Liver (tissue), 8 donors: ENCODE measurements at regions not wholly inside any gene's neighbourhood (a gene's known extent, or its start where the extent isn't known, plus 50 kb on each side); places are given as distances from the start of the nearest gene placed in this dataset.
"Not testable (repeated sequence)": the region's sequence is repeated elsewhere in the genome, so short reads cannot be mapped to it uniquely, and the experiment has no call there.

Source experiments
- DNase-seq: peaks from one replicate; pipeline ENCODE4 v3.0.0-alpha.2; 2017; ENCODE audit warnings: low spot score
- H3K27ac ChIP-seq, 2 donors: one replicate each; pipeline ENCODE4 v1.7.0; 2013; ENCODE audit warnings: inconsistent platforms in 2 of 2, low read length in 2 of 2, control low read depth in 1 of 2, low read depth in 1 of 2, mild to moderate bottlenecking in 1 of 2
- H3K27me3 ChIP-seq, 4 donors: one replicate each; pipeline versions ENCODE4 v1.6.1 to v1.7.0; 2013; ENCODE audit warnings: low read length in 3 of 4, inconsistent platforms in 1 of 4, mild to moderate bottlenecking in 1 of 4, moderate library complexity in 1 of 4; ENCODE audit not compliant: control insufficient read depth in 4 of 4, insufficient read depth in 4 of 4
- H3K36me3 ChIP-seq, 4 donors: one replicate each; pipeline versions ENCODE4 v1.6.1 to v1.7.0; 2013; ENCODE audit warnings: low read length in 3 of 4, mild to moderate bottlenecking in 3 of 4, low read depth in 1 of 4, moderate library complexity in 1 of 4; ENCODE audit not compliant: control insufficient read depth in 4 of 4, insufficient read depth in 3 of 4
- H3K4me1 ChIP-seq, 4 donors: one replicate each; pipeline versions ENCODE4 v1.6.1 to v1.7.0; 2013; ENCODE audit warnings: low read length in 3 of 4, mild to moderate bottlenecking in 3 of 4, moderate library complexity in 1 of 4; ENCODE audit not compliant: control insufficient read depth in 4 of 4, insufficient read depth in 4 of 4
- H3K4me3 ChIP-seq, 3 donors: one replicate each; pipeline versions ENCODE4 v1.6.1 to v1.7.0; 2013; ENCODE audit warnings: low read length in 3 of 3, control low read depth in 1 of 3, low read depth in 1 of 3, mild to moderate bottlenecking in 1 of 3
- H3K9ac ChIP-seq, 2 donors: one replicate each; pipeline ENCODE4 v1.7.0; 2013; ENCODE audit warnings: low read length in 2 of 2, mild to moderate bottlenecking in 2 of 2, moderate library complexity in 2 of 2, control low read depth in 1 of 2, low read depth in 1 of 2
- H3K9me3 ChIP-seq, 4 donors: one replicate each; pipeline versions ENCODE4 v1.6.1 to v1.7.0; 2013; ENCODE audit warnings: low read length in 3 of 4; ENCODE audit not compliant: control insufficient read depth in 4 of 4
- CTCF ChIP-seq: fragments of 150-350 bp; IDR thresholded peaks from 2 replicates; pipeline ENCODE4 v1.5.1; 2017; ENCODE audit warnings: improper control_type of control experiment, low read depth, low read length; ENCODE audit not compliant: missing input control
- EGR1 ChIP-seq, 2 donors: IDR thresholded peaks; 2 replicates each; pipeline ENCODE4 v1.6.1; 2016 to 2018; ENCODE audit warnings: antibody characterized with exemption in 2 of 2, low read depth in 2 of 2
- FOXA1 ChIP-seq: IDR thresholded peaks from 2 replicates; pipeline ENCODE4 v1.6.1; 2016; ENCODE audit warnings: antibody characterized with exemption
- FOXA2 ChIP-seq: IDR thresholded peaks from 2 replicates; pipeline ENCODE4 v1.6.1; 2016; ENCODE audit warnings: antibody characterized with exemption
- HNF4A ChIP-seq, 2 donors: conservative IDR thresholded peaks; 2 replicates each; pipeline ENCODE4 v1.6.1; 2016; ENCODE audit warnings: antibody characterized with exemption in 2 of 2, mild to moderate bottlenecking in 2 of 2
- HNF4G ChIP-seq: IDR thresholded peaks from 2 replicates; pipeline ENCODE4 v1.6.1; 2016; ENCODE audit warnings: antibody characterized with exemption
- JUND ChIP-seq, 2 donors: IDR thresholded peaks; 2 replicates each; pipeline ENCODE4 v1.6.1; 2016; ENCODE audit warnings: antibody characterized with exemption in 2 of 2
- RAD21 ChIP-seq, 2 donors: IDR thresholded peaks; 2 replicates each; pipeline ENCODE4 v1.6.1; 2016; ENCODE audit warnings: antibody characterized with exemption in 2 of 2, mild to moderate bottlenecking in 2 of 2
- RXRA ChIP-seq, 2 donors: IDR thresholded peaks; 2 replicates each; pipeline ENCODE4 v1.6.1; 2017 to 2018; ENCODE audit warnings: antibody characterized with exemption in 2 of 2, mild to moderate bottlenecking in 1 of 2
- SP1 ChIP-seq: IDR thresholded peaks from 2 replicates; pipeline ENCODE4 v1.6.1; 2018; ENCODE audit warnings: antibody characterized with exemption, mild to moderate bottlenecking
- YY1 ChIP-seq: IDR thresholded peaks from 2 replicates; pipeline ENCODE4 v1.6.1; 2016; ENCODE audit warnings: antibody characterized with exemption, mild to moderate bottlenecking
- ZBTB33 ChIP-seq: IDR thresholded peaks from 2 replicates; pipeline ENCODE4 v1.6.1; 2016; ENCODE audit warnings: antibody characterized with exemption
- WGBS: extraction: QIAGEN DNeasy Blood & Tissue Kit; methylation state at CpG from one replicate; pipeline ENCODE4 v1.1.7; 2013; 5-methylcytosine and 5-hydroxymethylcytosine counted together
- donor health status: healthy.
- donor health status: healthy.
- donor health status: healthy.
- donor health status: healthy.
- donor health status: healthy.

- 92% methylated on average over 16 of the region's 16 CpGs for WGBS
- Histone ChIP-seq H3K9ac (no peak overlapping the region), H3K27me3 (no peaks in the 10 kb centered on the region), H3K9me3 (no peaks in the 10 kb centered on the region), H3K4me3 (no peak overlapping the region), H3K36me3 (no peaks in the 10 kb centered on the region), H3K27ac (no peak overlapping the region), H3K4me1 (peaks cover 0 to 3% (median 0%) of the 10 kb centered on the region in 4 donors)
- DNase-seq: no peak
- TF ChIP-seq SP1 (no peak), CTCF (no peak), RAD21 (IDR thresholded peaks at IDR 0.05) (no peak)
Observed at GRCh38 chr22:23381661-23382427, 198.2 kb downstream of the IGLL1 start.

- TF ChIP-seq CTCF: no peak
- no peak for TF ChIP-seq YY1
- no peak for TF ChIP-seq RAD21 (IDR thresholded peaks at IDR 0.05)
- no peak for TF ChIP-seq RXRA (IDR thresholded peaks at IDR 0.05)
- no peak for TF ChIP-seq JUND (IDR thresholded peaks at IDR 0.05)
- Histone ChIP-seq H3K9me3 (no peaks in the 10 kb centered on the region), H3K27ac (no peak overlapping the region), H3K36me3 (no peaks in the 10 kb centered on the region), H3K4me1 (peaks cover 0 to 1% (median 0%) of the 10 kb centered on the region in 4 donors), H3K27me3 (no peaks in the 10 kb centered on the region), H3K9ac (no peak overlapping the region), H3K4me3 (no peak overlapping the region)
- WGBS: 97% methylated on average over 4 of the region's 4 CpGs
- no peak for DNase-seq
Observed at GRCh38 chr22:23380911-23381310, 199.2 kb downstream of the IGLL1 start.

GRCh38 chr22:23380230-23380573 lies 199.9 kb downstream of the IGLL1 start:
- TF ChIP-seq FOXA1 (no peak), ZBTB33 (no peak), JUND (IDR thresholded peaks at IDR 0.05) (no peak), FOXA2 (no peak), YY1 (no peak), HNF4A (conservative IDR thresholded peaks at IDR 0.05) (no peak), EGR1 (IDR thresholded peaks at IDR 0.05; ENCODE audit: low read depth in 2 of 2) (no peak), HNF4G (no peak)
- 68% methylated on average over 5 of the region's 5 CpGs for WGBS
- no peak overlapping the region for H3K27ac ChIP-seq
- DNase-seq: no peak
- no peaks in the 10 kb centered on the region for H3K36me3 ChIP-seq
- no peaks in the 10 kb centered on the region for H3K9me3 ChIP-seq
- H3K4me3 ChIP-seq: no peak overlapping the region
- no peaks in the 10 kb centered on the region for H3K4me1 ChIP-seq
- no peaks in the 10 kb centered on the region for H3K27me3 ChIP-seq
- no peak overlapping the region for H3K9ac ChIP-seq

GRCh38 chr22:23379540-23380229 lies 199.4 kb downstream of the BCR start:
- not testable (repeated sequence) for H3K4me1 ChIP-seq, H3K27ac ChIP-seq, H3K27me3 ChIP-seq, H3K9ac ChIP-seq, H3K36me3 ChIP-seq, H3K4me3 ChIP-seq, H3K9me3 ChIP-seq, DNase-seq
- WGBS: 95% methylated on average over 17 of the region's 18 CpGs
